T-cell (primary cell): ENCODE measurements at regions not wholly inside any gene's neighbourhood (a gene's known extent, or its start where the extent isn't known, plus 50 kb on each side); places are given as distances from the start of the nearest gene placed in this dataset.

Source experiments
- ATAC-seq, 4 experiments: fragments of 200-7000 bp in 3 of 4; fragments of 150-1000 bp in 1 of 4; cut with Tn5 transposase; replicated peaks in 1 of 4; 1 replicate in 3 of 4; 2 replicates in 1 of 4; pipeline ENCODE4 v1.10.0; 2021; ENCODE audit warnings: moderate library complexity in 3 of 4, mild to moderate bottlenecking in 2 of 4, moderate number of reproducible peaks in 1 of 4
- CTCF ChIA-PET, 2 donors: fragments of 300-600 bp; sonication (Branson Sonifier 250); formaldehyde crosslinking; loops; one replicate each; lab custom pipeline; 2022; ENCODE audit warnings: antibody characterized with exemption in 2 of 2; lab: Charles Lee
- POLR2A ChIA-PET, 2 donors: fragments of 300-600 bp; sonication (Branson Sonifier 250); formaldehyde crosslinking; loops; one replicate each; lab custom pipeline; 2022; ENCODE audit warnings: antibody characterized with exemption in 2 of 2; lab: Charles Lee
- DNase-seq, 35 experiments: peaks; one replicate each; pipeline versions ENCODE4 v3.0.0 to v3.0.0-alpha.2; 2013 to 2023
- H3K27ac ChIP-seq: one replicate; pipeline ENCODE4 v1.5.1; 2013; ENCODE audit warnings: low read length
- H3K27me3 ChIP-seq, 2 experiments: replicated peaks in 1 of 2; 1 replicate in 1 of 2; 2 replicates in 1 of 2; pipeline versions ENCODE4 v1.6.1 to v1.7.0; 2013; ENCODE audit warnings: low read length in 1 of 2, mixed read lengths in 1 of 2; ENCODE audit not compliant: control insufficient read depth in 2 of 2, insufficient read depth in 2 of 2; ENCODE audit errors: extremely low read depth in 1 of 2
- H3K36me3 ChIP-seq, 2 donors: 1 replicate in 1 of 2; 2 replicates in 1 of 2; pipeline versions ENCODE4 v1.6.1 to v1.7.0; 2013; ENCODE audit warnings: low read length in 1 of 2; ENCODE audit not compliant: control insufficient read depth in 2 of 2, insufficient read depth in 1 of 2; ENCODE audit errors: extremely low read depth in 1 of 2
- H3K4me1 ChIP-seq, 2 experiments: 1 replicate in 1 of 2; 2 replicates in 1 of 2; pipeline versions ENCODE4 v1.6.1 to v1.7.0; 2013; ENCODE audit warnings: low read length in 2 of 2, mixed read lengths in 1 of 2; ENCODE audit not compliant: insufficient read depth in 2 of 2, control insufficient read depth in 1 of 2; ENCODE audit errors: extremely low read depth in 1 of 2
- H3K4me3 ChIP-seq, 2 donors: 1 replicate in 1 of 2; 2 replicates in 1 of 2; pipeline versions ENCODE4 v1.5.1 to v1.7.0; 2013; ENCODE audit warnings: mild to moderate bottlenecking in 2 of 2, low read length in 1 of 2, moderate library complexity in 1 of 2; ENCODE audit not compliant: control insufficient read depth in 1 of 2; ENCODE audit errors: extremely low read depth in 1 of 2
- H3K9me3 ChIP-seq: 2 replicates; pipeline ENCODE4 v1.7.0; 2013
- H3K27ac Mint-ChIP-seq, 2 donors: one replicate each; pipeline ENCODE4 v1.8.0; 2020 to 2021; ENCODE audit warnings: mild to moderate bottlenecking in 2 of 2, mixed read lengths in 2 of 2
- H3K27me3 Mint-ChIP-seq, 2 donors: one replicate each; pipeline ENCODE4 v1.8.0; 2021 to 2022; ENCODE audit warnings: mixed read lengths in 2 of 2
- H3K36me3 Mint-ChIP-seq: one replicate; pipeline ENCODE4 v1.8.0; 2021; ENCODE audit warnings: mixed read lengths
- H3K4me1 Mint-ChIP-seq, 3 donors: one replicate each; pipeline ENCODE4 v1.8.0; 2020 to 2022; ENCODE audit warnings: mixed read lengths in 3 of 3, mild to moderate bottlenecking in 1 of 3
- H3K4me3 Mint-ChIP-seq, 3 donors: one replicate each; pipeline ENCODE4 v1.8.0; 2020 to 2022; ENCODE audit warnings: mild to moderate bottlenecking in 3 of 3, mixed read lengths in 3 of 3, moderate library complexity in 3 of 3
- H3K9me3 Mint-ChIP-seq, 3 donors: one replicate each; pipeline ENCODE4 v1.8.0; 2020 to 2022; ENCODE audit warnings: mixed read lengths in 3 of 3
- WGBS: methylation state at CpG from one replicate; pipeline ENCODE4 v1.1.5; 2013; ENCODE audit warnings: missing lambda C conversion rate; ENCODE audit not compliant: insufficient coverage; 5-methylcytosine and 5-hydroxymethylcytosine counted together

GRCh38 chr19:30145467-30145866 lies 203.4 kb downstream of the URI1 start:
- Histone ChIP-seq H3K36me3 (no peaks in the 10 kb centered on the region), H3K4me3 (no peak overlapping the region), H3K4me1 (no peaks in the 10 kb centered on the region), H3K27ac (no peak overlapping the region), H3K9me3 (no peaks in the 10 kb centered on the region), H3K27me3 (peaks cover 0 to 26% of the 10 kb centered on the region in 2 experiments)
- no peak for DNase-seq
- whole genome bisulfite sequencing, result 86% methylated on average over 7 of the region's 8 CpGs
- H3K36me3 Mint-ChIP-seq, result no peaks in the 10 kb centered on the region
- no peaks in the 10 kb centered on the region for H3K9me3 Mint-ChIP-seq
- ChIA-PET POLR2A (no interaction called here), CTCF (no interaction called here)
- no peak overlapping the region for H3K4me3 Mint-ChIP-seq
- peaks cover 3 to 4% of the 10 kb centered on the region in 2 donors for H3K27me3 Mint-ChIP-seq
- H3K4me1 Mint-ChIP-seq, result no peaks in the 10 kb centered on the region
- ATAC-seq, result no peak
- H3K27ac Mint-ChIP-seq, result no peak overlapping the region

- Mint-ChIP-seq H3K9me3 (no peaks in the 10 kb centered on the region), H3K4me1 (no peaks in the 10 kb centered on the region), H3K4me3 (no peak overlapping the region), H3K27ac (no peak overlapping the region), H3K36me3 (no peaks in the 10 kb centered on the region), H3K27me3 (peaks cover 3 to 7% of the 10 kb centered on the region in 2 donors)
- ATAC-seq, result no peak
- Histone ChIP-seq H3K4me3 (no peak overlapping the region), H3K27me3 (peaks cover 0 to 27% of the 10 kb centered on the region in 2 experiments), H3K4me1 (no peaks in the 10 kb centered on the region), H3K36me3 (no peaks in the 10 kb centered on the region), H3K27ac (no peak overlapping the region), H3K9me3 (no peaks in the 10 kb centered on the region)
- DNase-seq, result no peak
- 96% methylated on average over 14 of the region's 14 CpGs for WGBS
- CTCF ChIA-PET, result no interaction called here
- POLR2A ChIA-PET, result no interaction called here
Measured at GRCh38 chr19:30146346-30146745, 204.3 kb downstream of the URI1 start.

- 84% methylated on average over 8 of the region's 13 CpGs for WGBS
- Histone ChIP-seq H3K36me3 (no peaks in the 10 kb centered on the region), H3K27me3 (peaks cover 0 to 31% of the 10 kb centered on the region in 2 experiments), H3K27ac (no peak overlapping the region), H3K9me3 (no peaks in the 10 kb centered on the region), H3K4me3 (no peak overlapping the region), H3K4me1 (no peaks in the 10 kb centered on the region)
- H3K9me3 Mint-ChIP-seq, result no peaks in the 10 kb centered on the region
- H3K27ac Mint-ChIP-seq, result no peak overlapping the region
- H3K27me3 Mint-ChIP-seq, result peaks cover 3 to 10% of the 10 kb centered on the region in 2 donors
- DNase-seq, result no peak
- ChIA-PET CTCF (no interaction called here), POLR2A (interaction anchor here in 1 of 2 donors (0.5 kb wide), 1 partner anchor 1670 kb away, joined by 4 read pairs; no protein-coding TSS in a partner anchor)
- no peak for ATAC-seq
- no peaks in the 10 kb centered on the region for H3K4me1 Mint-ChIP-seq
- H3K4me3 Mint-ChIP-seq, result no peak overlapping the region
- H3K36me3 Mint-ChIP-seq, result no peaks in the 10 kb centered on the region
Measured at GRCh38 chr19:30148039-30148790, 206.2 kb downstream of the URI1 start.

- H3K4me1 Mint-ChIP-seq, result no peaks in the 10 kb centered on the region
- no peaks in the 10 kb centered on the region for H3K36me3 Mint-ChIP-seq
- POLR2A ChIA-PET, result no interaction called here
Measured at GRCh38 chr19:30148803-30149202, 206.8 kb downstream of the URI1 start.

GRCh38 chr19:30149300-30149699 lies 207.3 kb downstream of the URI1 start:
- H3K9me3 ChIP-seq, result no peaks in the 10 kb centered on the region
- no peaks in the 10 kb centered on the region for H3K4me1 ChIP-seq
- Mint-ChIP-seq H3K9me3 (no peaks in the 10 kb centered on the region), H3K4me3 (no peak overlapping the region), H3K27ac (no peak overlapping the region), H3K36me3 (no peaks in the 10 kb centered on the region), H3K27me3 (peaks cover 3 to 6% of the 10 kb centered on the region in 2 donors), H3K4me1 (no peaks in the 10 kb centered on the region)
- no peaks in the 10 kb centered on the region for H3K36me3 ChIP-seq
- ChIA-PET CTCF (no interaction called here), POLR2A (no interaction called here)
- H3K4me3 ChIP-seq, result no peak overlapping the region
- no peak for DNase-seq
- H3K27ac ChIP-seq, result no peak overlapping the region
- no peak for ATAC-seq
- WGBS, result 61% methylated on average over 4 of the region's 6 CpGs
- peaks cover 0 to 26% of the 10 kb centered on the region in 2 experiments for H3K27me3 ChIP-seq

More at GRCh38 chr19:30148803-30149202, 206.8 kb downstream of the URI1 start:
- no peak overlapping the region for H3K27ac ChIP-seq
- ATAC-seq, result no peak
- no peaks in the 10 kb centered on the region for H3K4me1 ChIP-seq
- WGBS, result 81% methylated on average over 5 of the region's 8 CpGs
- H3K27me3 ChIP-seq, result peaks cover 0 to 31% of the 10 kb centered on the region in 2 experiments
- DNase-seq, result no peak
- H3K27ac Mint-ChIP-seq, result no peak overlapping the region
- H3K4me3 Mint-ChIP-seq, result no peak overlapping the region
- H3K27me3 Mint-ChIP-seq, result peaks cover 3 to 8% of the 10 kb centered on the region in 2 donors
- H3K9me3 ChIP-seq, result no peaks in the 10 kb centered on the region
- CTCF ChIA-PET, result no interaction called here
- H3K4me3 ChIP-seq, result no peak overlapping the region
- H3K36me3 ChIP-seq, result no peaks in the 10 kb centered on the region
- no peaks in the 10 kb centered on the region for H3K9me3 Mint-ChIP-seq

- Mint-ChIP-seq H3K27ac (no peak overlapping the region), H3K9me3 (no peaks in the 10 kb centered on the region), H3K4me1 (no peaks in the 10 kb centered on the region), H3K36me3 (no peaks in the 10 kb centered on the region), H3K27me3 (peaks cover 7 to 8% of the 10 kb centered on the region in 2 donors), H3K4me3 (no peak overlapping the region)
- CTCF ChIA-PET, result no interaction called here
- WGBS, result 20% methylated on average over 1 of the region's 8 CpGs
- POLR2A ChIA-PET, result no interaction called here
- no peak overlapping the region for H3K4me3 ChIP-seq
- ATAC-seq (no peak), DNase-seq (no peak)
- no peak overlapping the region for H3K27ac ChIP-seq
- no peaks in the 10 kb centered on the region for H3K9me3 ChIP-seq
- H3K36me3 ChIP-seq, result no peaks in the 10 kb centered on the region
- H3K4me1 ChIP-seq, result no peaks in the 10 kb centered on the region
- H3K27me3 ChIP-seq, result peaks cover 0 to 28% of the 10 kb centered on the region in 2 experiments
Measured at GRCh38 chr19:30150626-30151025, 208.6 kb downstream of the URI1 start.
